ENCODE measurements at regions not wholly inside any gene's neighbourhood (a gene's known extent, or its start where the extent isn't known, plus 50 kb on each side); places are given as distances from the start of the nearest gene placed in this dataset.

DNA sequence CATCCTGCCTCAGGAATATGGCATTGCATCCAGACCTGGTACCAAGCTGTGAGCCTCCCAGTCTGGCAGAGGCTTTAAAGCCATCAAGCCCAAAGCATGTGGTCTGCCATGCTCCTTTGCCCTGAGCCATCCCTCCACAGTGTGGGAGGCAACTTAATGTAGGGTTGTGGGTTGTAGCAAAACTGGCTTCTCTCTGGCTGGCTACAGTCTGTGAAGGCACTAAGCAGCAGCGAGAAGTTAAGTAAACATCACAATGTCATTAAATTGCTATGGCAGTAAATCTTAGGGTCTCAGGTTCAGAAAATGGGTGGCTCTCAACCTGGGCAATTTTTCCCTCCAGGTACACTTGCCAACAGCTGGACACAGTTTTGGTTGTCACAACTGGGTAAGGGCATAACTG lies 472.9 kb downstream of the PREX1 start:
- Histone ChIP-seq H3K27ac (ENCODE audit: low read depth, low read length) (no peak overlapping the region), H3K9me2 (replicated peaks; ENCODE audit: control insufficient read depth, low read length) (no peaks in the 10 kb centered on the region), H3K4me3 (ENCODE audit: low read length) (no peak overlapping the region), H3K36me3 (ENCODE audit: control insufficient read depth, low read length) (no peaks in the 10 kb centered on the region), H4K20me1 (ENCODE audit: control insufficient read depth, insufficient read depth, low read depth, low read length) (no peaks in the 10 kb centered on the region), H3K4me1 (ENCODE audit: control insufficient read depth, low read length) (no peaks in the 10 kb centered on the region), H3K9me3 (ENCODE audit: control insufficient read depth, insufficient read depth, low read length) (no peaks in the 10 kb centered on the region), H3K4me2 (ENCODE audit: low read length) (no peak overlapping the region), H3F3A (ENCODE audit: control insufficient read depth, insufficient read depth) (no peaks in the 10 kb centered on the region), H3K27me3 (ENCODE audit: control insufficient read depth, low read length) (peaks cover 3% of the 10 kb centered on the region; the same call in 1 of the 2 replicates), H3K79me2 (ENCODE audit: control insufficient read depth, low read length) (no peaks in the 10 kb centered on the region)
- TF ChIP-seq, protein P1, sequence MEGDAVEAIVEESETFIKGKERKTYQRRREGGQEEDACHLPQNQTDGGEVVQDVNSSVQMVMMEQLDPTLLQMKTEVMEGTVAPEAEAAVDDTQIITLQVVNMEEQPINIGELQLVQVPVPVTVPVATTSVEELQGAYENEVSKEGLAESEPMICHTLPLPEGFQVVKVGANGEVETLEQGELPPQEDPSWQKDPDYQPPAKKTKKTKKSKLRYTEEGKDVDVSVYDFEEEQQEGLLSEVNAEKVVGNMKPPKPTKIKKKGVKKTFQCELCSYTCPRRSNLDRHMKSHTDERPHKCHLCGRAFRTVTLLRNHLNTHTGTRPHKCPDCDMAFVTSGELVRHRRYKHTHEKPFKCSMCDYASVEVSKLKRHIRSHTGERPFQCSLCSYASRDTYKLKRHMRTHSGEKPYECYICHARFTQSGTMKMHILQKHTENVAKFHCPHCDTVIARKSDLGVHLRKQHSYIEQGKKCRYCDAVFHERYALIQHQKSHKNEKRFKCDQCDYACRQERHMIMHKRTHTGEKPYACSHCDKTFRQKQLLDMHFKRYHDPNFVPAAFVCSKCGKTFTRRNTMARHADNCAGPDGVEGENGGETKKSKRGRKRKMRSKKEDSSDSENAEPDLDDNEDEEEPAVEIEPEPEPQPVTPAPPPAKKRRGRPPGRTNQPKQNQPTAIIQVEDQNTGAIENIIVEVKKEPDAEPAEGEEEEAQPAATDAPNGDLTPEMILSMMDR (IDR thresholded peaks at IDR 0.05; ENCODE audit: low read depth, low read length, poor library complexity, severe bottlenecking) = no peak
- no peak for TF ChIP-seq EZH2phosphoT487 (IDR thresholded peaks at IDR 0.05; ENCODE audit: borderline replicate concordance, low read length)

DNA sequence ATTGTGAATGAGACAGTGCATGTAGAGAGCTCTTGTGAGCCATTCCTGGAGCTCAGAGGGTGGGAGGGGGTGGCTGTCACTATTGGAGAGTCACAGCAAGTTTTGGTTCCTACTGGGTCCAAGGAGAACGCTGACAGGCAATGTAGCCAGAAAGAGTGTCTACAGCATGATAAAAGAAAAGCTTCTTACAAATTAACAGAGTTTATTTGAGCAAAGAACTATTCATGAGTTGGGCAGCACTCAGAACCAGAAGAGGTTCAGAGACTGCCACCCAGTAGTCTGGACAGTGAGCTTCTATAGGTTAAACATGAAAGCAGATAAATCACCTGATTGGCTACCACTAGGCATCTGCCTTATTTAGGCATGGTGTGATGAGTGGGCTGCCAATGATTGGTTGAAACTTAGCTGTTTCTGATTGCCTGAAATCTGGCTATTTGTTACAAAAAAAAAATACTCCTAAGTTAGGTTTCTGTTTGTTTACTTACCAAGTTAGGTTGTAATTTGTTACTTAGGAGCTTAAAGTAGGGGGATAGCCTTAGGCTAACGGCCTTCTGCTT lies 473.4 kb downstream of the PREX1 start:
- no peaks in the 10 kb centered on the region for H3K4me1 ChIP-seq (ENCODE audit: control insufficient read depth, low read length)
- no peak overlapping the region for H3K27ac ChIP-seq (ENCODE audit: low read depth, low read length)
- H3F3A ChIP-seq (ENCODE audit: control insufficient read depth, insufficient read depth) = no peaks in the 10 kb centered on the region
- H3K79me2 ChIP-seq (ENCODE audit: control insufficient read depth, low read length) = no peaks in the 10 kb centered on the region
- no peaks in the 10 kb centered on the region for H3K36me3 ChIP-seq (ENCODE audit: control insufficient read depth, low read length)
- H3K27me3 ChIP-seq (ENCODE audit: control insufficient read depth, low read length) = peaks cover 3% of the 10 kb centered on the region; the same call in 1 of the 2 replicates
- H3K9me3 ChIP-seq (ENCODE audit: control insufficient read depth, insufficient read depth, low read length) = no peaks in the 10 kb centered on the region
- H3K4me2 ChIP-seq (ENCODE audit: low read length) = no peak overlapping the region
- no peaks in the 10 kb centered on the region for H3K9me2 ChIP-seq (replicated peaks; ENCODE audit: control insufficient read depth, low read length)
- no peak overlapping the region for H3K4me3 ChIP-seq (ENCODE audit: low read length)
- H4K20me1 ChIP-seq (ENCODE audit: control insufficient read depth, insufficient read depth, low read depth, low read length) = no peaks in the 10 kb centered on the region
- TF ChIP-seq, protein P1 (IDR thresholded peaks at IDR 0.05; ENCODE audit: low read depth, low read length, poor library complexity, severe bottlenecking) = no peak
- no peak for TF ChIP-seq EZH2phosphoT487 (IDR thresholded peaks at IDR 0.05; ENCODE audit: borderline replicate concordance, low read length)

- Histone ChIP-seq H3K36me3 (ENCODE audit: control insufficient read depth, low read length) (no peaks in the 10 kb centered on the region), H3K27ac (ENCODE audit: low read depth, low read length) (no peak overlapping the region), H3K4me3 (ENCODE audit: low read length) (no peak overlapping the region), H3F3A (ENCODE audit: control insufficient read depth, insufficient read depth) (no peaks in the 10 kb centered on the region), H4K20me1 (ENCODE audit: control insufficient read depth, insufficient read depth, low read depth, low read length) (no peaks in the 10 kb centered on the region), H3K9me3 (ENCODE audit: control insufficient read depth, insufficient read depth, low read length) (no peaks in the 10 kb centered on the region), H3K27me3 (ENCODE audit: control insufficient read depth, low read length) (no peaks in the 10 kb centered on the region), H3K4me2 (ENCODE audit: low read length) (no peak overlapping the region), H3K79me2 (ENCODE audit: control insufficient read depth, low read length) (no peaks in the 10 kb centered on the region), H3K4me1 (ENCODE audit: control insufficient read depth, low read length) (no peaks in the 10 kb centered on the region), H3K9me2 (replicated peaks; ENCODE audit: control insufficient read depth, low read length) (no peaks in the 10 kb centered on the region)
- TF ChIP-seq, protein P1 (IDR thresholded peaks at IDR 0.05; ENCODE audit: low read depth, low read length, poor library complexity, severe bottlenecking) = no peak
- TF ChIP-seq EZH2phosphoT487 (IDR thresholded peaks at IDR 0.05; ENCODE audit: borderline replicate concordance, low read length) = no peak
Observed at GRCh38 chr20:48352628-48353027, 475.2 kb downstream of the PREX1 start.
